Progenitor cell of endocrine pancreas (in vitro differentiated cells): ENCODE measurements at regions not wholly inside any gene's neighbourhood (a gene's known extent, or its start where the extent isn't known, plus 50 kb on each side); places are given as distances from the start of the nearest gene placed in this dataset.

ENCODE experiments used
- DNase-seq: peaks from one replicate; pipeline ENCODE4 v3.0.0; 2021; ENCODE audit warnings: low spot score; ENCODE audit not compliant: unreplicated experiment
- H3K27ac Mint-ChIP-seq: 2 replicates; pipeline ENCODE4 v1.8.0; 2021; ENCODE audit warnings: mild to moderate bottlenecking, moderate library complexity, mixed read lengths
- H3K27me3 Mint-ChIP-seq: 2 replicates; pipeline ENCODE4 v1.8.0; 2021; ENCODE audit warnings: mixed read lengths
- H3K36me3 Mint-ChIP-seq: 2 replicates; pipeline ENCODE4 v1.8.0; 2022; ENCODE audit warnings: mixed read lengths; ENCODE audit not compliant: insufficient read depth
- H3K4me1 Mint-ChIP-seq: 2 replicates; pipeline ENCODE4 v1.8.0; 2021; ENCODE audit warnings: low read depth, mixed read lengths
- H3K4me3 Mint-ChIP-seq: 2 replicates; pipeline ENCODE4 v1.8.0; 2021; ENCODE audit warnings: low read depth, mild to moderate bottlenecking, moderate library complexity, mixed read lengths
- H3K9me3 Mint-ChIP-seq: 2 replicates; pipeline ENCODE4 v1.8.0; 2021; ENCODE audit warnings: low read depth, mixed read lengths
- CTCF ChIP-seq: fragments of 200-600 bp; sonication (generic); IDR thresholded peaks from one replicate; pipeline ENCODE4 v1.5.0; 2021; ENCODE audit warnings: antibody characterized with exemption, mild to moderate bottlenecking; ENCODE audit not compliant: unreplicated experiment

GRCh38 chr10:128393546-128393945, 267.3 kb upstream of the MKI67 start:
- Mint-ChIP-seq H3K27me3 (peaks cover 19% of the 10 kb centered on the region), H3K36me3 (no peaks in the 10 kb centered on the region), H3K4me1 (no peaks in the 10 kb centered on the region), H3K9me3 (no peaks in the 10 kb centered on the region), H3K27ac (no peak overlapping the region), H3K4me3 (no peak overlapping the region)
- no peak for TF ChIP-seq CTCF
- DNase-seq, result no peak

GRCh38 chr10:128398118-128398517, 271.9 kb upstream of the MKI67 start:
- DNase-seq, result no peak
- Mint-ChIP-seq H3K36me3 (no peaks in the 10 kb centered on the region), H3K4me3 (no peak overlapping the region), H3K4me1 (no peaks in the 10 kb centered on the region), H3K9me3 (no peaks in the 10 kb centered on the region), H3K27me3 (peaks cover 6% of the 10 kb centered on the region), H3K27ac (no peak overlapping the region)
- TF ChIP-seq CTCF, result no peak

GRCh38 chr10:128398999-128399398, 272.8 kb upstream of the MKI67 start:
- Mint-ChIP-seq H3K4me3 (no peak overlapping the region), H3K27ac (no peak overlapping the region), H3K4me1 (no peaks in the 10 kb centered on the region), H3K36me3 (no peaks in the 10 kb centered on the region), H3K27me3 (peaks cover 6% of the 10 kb centered on the region), H3K9me3 (no peaks in the 10 kb centered on the region)
- TF ChIP-seq CTCF, result no peak
- DNase-seq, result no peak

GRCh38 chr10:128400564-128400963, 274.3 kb upstream of the MKI67 start:
- H3K27ac Mint-ChIP-seq, result no peak overlapping the region
- no peak overlapping the region for H3K4me3 Mint-ChIP-seq
- no peaks in the 10 kb centered on the region for H3K36me3 Mint-ChIP-seq
- H3K27me3 Mint-ChIP-seq, result peaks cover 7% of the 10 kb centered on the region
- TF ChIP-seq CTCF, result no peak
- DNase-seq, result no peak
- no peaks in the 10 kb centered on the region for H3K4me1 Mint-ChIP-seq
- H3K9me3 Mint-ChIP-seq, result no peaks in the 10 kb centered on the region

- Mint-ChIP-seq H3K4me3 (no peak overlapping the region), H3K9me3 (no peaks in the 10 kb centered on the region), H3K27me3 (peaks cover 3% of the 10 kb centered on the region), H3K27ac (no peak overlapping the region), H3K36me3 (no peaks in the 10 kb centered on the region), H3K4me1 (no peaks in the 10 kb centered on the region)
- no peak for TF ChIP-seq CTCF
- no peak for DNase-seq
These were observed 279.2 kb upstream of the MKI67 start for GRCh38 chr10:128405450-128405849.
